ENCODE measurements at regions not wholly inside any gene's neighbourhood (a gene's known extent, or its start where the extent isn't known, plus 50 kb on each side); places are given as distances from the start of the nearest gene placed in this dataset.

GRCh38 chr3:118097660-118098059, 937.0 kb downstream of the IGSF11 start:
- DNase-seq = no peak
- H3K4me3 ChIP-seq = no peak overlapping the region
- H3K36me3 ChIP-seq = no peaks in the 10 kb centered on the region
- TF ChIP-seq, protein P1, sequence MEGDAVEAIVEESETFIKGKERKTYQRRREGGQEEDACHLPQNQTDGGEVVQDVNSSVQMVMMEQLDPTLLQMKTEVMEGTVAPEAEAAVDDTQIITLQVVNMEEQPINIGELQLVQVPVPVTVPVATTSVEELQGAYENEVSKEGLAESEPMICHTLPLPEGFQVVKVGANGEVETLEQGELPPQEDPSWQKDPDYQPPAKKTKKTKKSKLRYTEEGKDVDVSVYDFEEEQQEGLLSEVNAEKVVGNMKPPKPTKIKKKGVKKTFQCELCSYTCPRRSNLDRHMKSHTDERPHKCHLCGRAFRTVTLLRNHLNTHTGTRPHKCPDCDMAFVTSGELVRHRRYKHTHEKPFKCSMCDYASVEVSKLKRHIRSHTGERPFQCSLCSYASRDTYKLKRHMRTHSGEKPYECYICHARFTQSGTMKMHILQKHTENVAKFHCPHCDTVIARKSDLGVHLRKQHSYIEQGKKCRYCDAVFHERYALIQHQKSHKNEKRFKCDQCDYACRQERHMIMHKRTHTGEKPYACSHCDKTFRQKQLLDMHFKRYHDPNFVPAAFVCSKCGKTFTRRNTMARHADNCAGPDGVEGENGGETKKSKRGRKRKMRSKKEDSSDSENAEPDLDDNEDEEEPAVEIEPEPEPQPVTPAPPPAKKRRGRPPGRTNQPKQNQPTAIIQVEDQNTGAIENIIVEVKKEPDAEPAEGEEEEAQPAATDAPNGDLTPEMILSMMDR (IDR thresholded peaks at IDR 0.05) = no peak
- no peaks in the 10 kb centered on the region for H3K9me3 ChIP-seq
- intact Hi-C loops (cut with DNase I) = no loop called here
- no peaks in the 10 kb centered on the region for H3K4me1 ChIP-seq
- no peak overlapping the region for H3K9ac ChIP-seq (ENCODE audit: low read depth in 2 of 2, low read length in 2 of 2)
- no peaks in the 10 kb centered on the region for H3K27me3 ChIP-seq
- H3K27ac ChIP-seq = no peak overlapping the region

GRCh38 chr3:118098827-118099226, 935.8 kb downstream of the IGSF11 start:
- DNase-seq = no peak
- Histone ChIP-seq H3K9ac (ENCODE audit: low read depth in 2 of 2, low read length in 2 of 2) (no peak overlapping the region), H3K9me3 (no peaks in the 10 kb centered on the region), H3K27me3 (no peaks in the 10 kb centered on the region), H3K27ac (no peak overlapping the region), H3K4me1 (no peaks in the 10 kb centered on the region), H3K36me3 (no peaks in the 10 kb centered on the region), H3K4me3 (no peak overlapping the region)
- intact Hi-C loops (cut with DNase I) = no loop called here
- TF ChIP-seq, protein P1 (IDR thresholded peaks at IDR 0.05) = no peak

DNA sequence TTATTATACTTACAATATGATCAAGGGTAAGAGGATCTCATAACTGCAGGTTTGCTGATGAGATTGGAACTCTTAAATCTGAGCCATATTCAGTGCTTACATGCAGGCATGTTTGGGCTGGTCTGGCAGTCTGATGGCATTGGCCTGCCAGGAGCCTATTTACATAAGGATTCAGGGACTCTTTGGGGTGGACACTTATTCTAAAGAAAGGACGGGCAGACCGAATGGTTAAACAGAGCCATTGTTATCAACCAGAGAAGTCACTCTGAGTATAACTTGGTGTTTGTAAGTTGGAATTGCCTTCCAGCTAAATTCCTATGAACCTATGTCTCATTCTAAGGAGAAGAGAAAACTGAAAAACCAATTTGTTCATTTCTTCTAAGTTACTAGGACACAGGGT, 932.8 kb downstream of the IGSF11 start:
- Histone ChIP-seq H3K4me1 (no peaks in the 10 kb centered on the region), H3K27ac (no peak overlapping the region), H3K9me3 (no peaks in the 10 kb centered on the region), H3K36me3 (no peaks in the 10 kb centered on the region), H3K27me3 (no peaks in the 10 kb centered on the region), H3K4me3 (no peak overlapping the region), H3K9ac (ENCODE audit: low read depth in 2 of 2, low read length in 2 of 2) (no peak overlapping the region)
- TF ChIP-seq, protein P1 (IDR thresholded peaks at IDR 0.05) = no peak
- no peak for DNase-seq
- intact Hi-C loops (cut with DNase I) = no loop called here

- intact Hi-C loops (cut with DNase I) = no loop called here
- Histone ChIP-seq H3K9me3 (no peaks in the 10 kb centered on the region), H3K36me3 (no peaks in the 10 kb centered on the region), H3K27me3 (no peaks in the 10 kb centered on the region), H3K4me1 (no peaks in the 10 kb centered on the region), H3K9ac (ENCODE audit: low read depth in 2 of 2, low read length in 2 of 2) (no peak overlapping the region), H3K4me3 (no peak overlapping the region), H3K27ac (no peak overlapping the region)
- TF ChIP-seq, protein P1 (IDR thresholded peaks at IDR 0.05) = no peak
- DNase-seq = no peak
These were observed 931.9 kb downstream of the IGSF11 start for GRCh38 chr3:118102737-118103136.

DNA sequence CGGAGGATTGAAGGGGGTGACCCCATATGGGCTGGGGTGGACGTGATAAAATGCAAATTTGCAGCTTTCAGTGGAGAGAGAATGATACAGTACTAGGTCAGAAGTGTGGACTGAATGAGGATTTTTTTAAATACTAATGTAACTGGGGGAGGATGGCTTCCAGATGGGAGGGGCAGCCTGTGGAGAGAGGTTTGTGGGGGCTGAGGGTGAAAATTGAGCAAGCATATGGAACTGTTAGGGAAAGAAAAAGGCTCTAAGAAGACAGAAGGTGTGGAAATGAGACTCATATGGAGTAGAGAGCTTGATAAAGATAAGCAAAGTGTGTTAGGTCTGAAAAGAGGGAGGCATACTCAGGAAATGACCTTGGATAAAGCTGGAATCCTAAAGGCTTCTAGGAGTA, 926.4 kb downstream of the IGSF11 start:
- intact Hi-C loops (cut with DNase I) = no loop called here
- no peaks in the 10 kb centered on the region for H3K9me3 ChIP-seq

More for the DNA sequence above, 926.4 kb downstream of the IGSF11 start:
- Histone ChIP-seq H3K27me3 (no peaks in the 10 kb centered on the region), H3K4me1 (no peaks in the 10 kb centered on the region), H3K27ac (no peak overlapping the region), H3K9ac (ENCODE audit: low read depth in 2 of 2, low read length in 2 of 2) (no peak overlapping the region), H3K36me3 (no peaks in the 10 kb centered on the region), H3K4me3 (no peak overlapping the region)
- TF ChIP-seq, protein P1 (IDR thresholded peaks at IDR 0.05) = no peak
- DNase-seq = no peak

All from colonic mucosa (tissue), 4 donors.